ENCODE measurements at regions not wholly inside any gene's neighbourhood (a gene's known extent, or its start where the extent isn't known, plus 50 kb on each side); places are given as distances from the start of the nearest gene placed in this dataset.
"Not testable (repeated sequence)": the region's sequence is repeated elsewhere in the genome, so short reads cannot be mapped to it uniquely, and the experiment has no call there.

- DNase-seq (ENCODE audit: low read depth), result no peak
Observed at GRCh38 chr4:31482691-31483090, 762.5 kb downstream of the PCDH7 start.

- not testable (repeated sequence) for DNase-seq (ENCODE audit: low read depth)
Observed at GRCh38 chr4:31499216-31499615, 779.0 kb downstream of the PCDH7 start.

DNA sequence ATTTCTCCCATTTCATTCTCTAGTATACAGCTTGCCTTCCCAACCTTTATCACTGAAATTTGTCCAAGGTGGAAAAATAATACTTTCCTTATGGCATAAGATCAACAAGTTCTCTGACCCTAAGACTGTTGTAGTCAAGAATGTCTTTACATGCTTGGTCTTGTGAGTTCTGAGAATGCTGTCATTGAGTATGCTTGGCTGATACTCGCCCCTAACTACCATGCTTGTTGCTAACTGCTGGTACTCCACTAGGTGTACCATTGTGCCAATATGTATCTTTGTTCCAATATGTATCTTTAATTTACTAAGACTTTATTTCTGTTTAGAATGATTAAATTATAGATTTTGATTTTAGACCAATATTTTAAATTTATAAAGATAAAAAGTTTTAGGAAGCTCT lies 796.4 kb downstream of the PCDH7 start:
- DNase-seq (ENCODE audit: low read depth), result no peak

DNA sequence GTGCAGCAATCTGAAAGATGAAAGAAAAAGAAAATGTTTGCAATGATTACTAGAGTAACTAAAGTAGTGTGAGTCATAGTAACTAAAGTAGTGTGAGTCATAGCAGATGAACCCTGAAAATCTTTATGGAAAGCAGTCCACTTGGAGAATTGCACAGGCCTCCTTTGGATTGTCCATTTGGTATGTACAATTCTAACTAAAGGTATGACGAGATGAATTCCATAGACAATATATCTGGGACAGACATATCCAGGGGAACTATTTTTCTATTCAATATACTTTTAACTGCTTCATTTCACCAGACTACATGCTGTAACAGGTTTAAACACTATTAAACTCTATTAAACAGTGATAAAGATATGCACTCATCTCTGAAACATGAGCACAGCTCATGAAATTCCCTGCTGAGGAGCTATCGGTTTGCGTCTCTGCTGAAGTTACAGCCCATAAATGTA lies 798.7 kb downstream of the PCDH7 start:
- DNase-seq (ENCODE audit: low read depth), result peak; percentile 78

- DNase-seq (ENCODE audit: low read depth), result no peak
Observed at GRCh38 chr4:31530555-31530954, 810.4 kb downstream of the PCDH7 start.

- no peak for DNase-seq (ENCODE audit: low read depth)
Observed at GRCh38 chr4:31538877-31539276, 818.7 kb downstream of the PCDH7 start.

DNA sequence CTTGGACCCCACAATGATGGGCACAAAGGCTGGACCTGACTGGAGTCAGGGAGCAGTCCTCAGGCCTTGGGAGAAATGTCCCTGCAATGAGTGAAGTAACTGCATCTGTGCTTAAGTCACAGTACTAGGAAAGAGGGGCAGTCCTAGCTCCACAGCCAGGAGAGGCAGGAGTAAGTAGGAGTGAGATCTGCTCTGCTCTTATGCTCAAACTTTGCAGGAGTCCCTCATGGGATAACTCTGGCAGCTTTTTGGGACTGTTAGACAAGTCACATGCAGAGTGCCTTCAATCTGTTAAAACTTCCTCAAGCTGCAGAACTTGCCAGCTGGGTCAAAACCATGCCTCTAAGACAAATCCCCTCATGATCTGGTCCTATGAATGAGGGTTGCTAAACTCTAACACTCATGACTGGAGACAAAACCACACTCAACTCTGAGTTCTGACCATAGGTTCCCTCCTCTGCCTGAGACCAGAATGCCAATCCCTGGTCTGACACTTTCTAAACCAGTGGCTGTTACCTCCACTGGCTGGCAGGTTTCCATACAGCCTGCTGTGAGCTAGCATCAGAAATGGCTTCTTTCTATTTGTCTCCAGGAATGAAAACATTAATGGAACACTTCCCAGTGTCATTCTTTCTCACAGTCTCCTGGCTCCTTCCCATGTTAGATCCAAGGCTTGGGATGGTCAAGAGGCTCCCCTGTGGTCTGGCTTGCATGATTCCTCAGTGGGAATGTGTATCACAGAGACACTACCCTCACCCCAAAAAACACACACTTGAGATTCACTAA lies 819.3 kb downstream of the PCDH7 start:
- DNase-seq (ENCODE audit: low read depth), result no peak

DNA sequence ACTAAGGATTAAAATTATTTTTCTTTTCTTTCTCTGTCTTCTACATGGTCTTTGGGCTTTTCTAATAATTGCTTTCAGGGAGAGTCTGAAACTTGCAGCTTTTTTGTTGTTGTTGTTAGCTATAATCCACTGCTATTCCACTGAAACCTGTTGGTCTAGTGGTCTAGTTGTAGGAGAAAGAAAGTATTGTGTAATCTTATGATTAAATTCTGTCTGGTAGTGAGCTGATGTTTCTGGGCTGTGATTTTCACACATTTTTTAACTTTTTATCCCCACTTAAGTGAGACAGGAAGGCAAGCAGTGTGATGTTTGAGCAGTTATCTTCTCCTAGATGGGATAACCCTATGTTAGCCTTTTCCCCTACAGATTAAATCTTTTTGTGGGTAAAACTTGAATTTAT lies 825.2 kb downstream of the PCDH7 start:
- DNase-seq (ENCODE audit: low read depth), result no peak

- peak; percentile 46 for DNase-seq (ENCODE audit: low read depth)
Observed at GRCh38 chr4:31545755-31546154, 825.6 kb downstream of the PCDH7 start.

DNA sequence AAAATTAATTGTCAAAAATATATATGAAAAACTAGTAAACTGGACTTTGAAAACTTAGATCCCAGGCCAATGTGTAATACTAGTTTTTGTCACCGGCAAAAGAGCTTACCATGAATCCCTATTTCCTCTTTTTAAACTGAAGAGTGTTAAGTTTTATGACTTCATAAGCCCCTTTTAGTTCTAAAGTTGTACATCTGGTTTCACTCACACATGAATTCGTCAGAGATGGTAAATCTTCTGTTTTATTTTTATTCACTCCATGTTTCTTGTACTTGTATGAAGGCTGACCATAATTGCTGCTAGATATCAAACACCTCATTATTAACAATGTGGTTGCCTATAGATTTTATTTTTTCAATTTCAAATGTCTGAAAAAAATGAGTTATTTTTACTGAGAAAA lies 827.9 kb downstream of the PCDH7 start:
- DNase-seq (ENCODE audit: low read depth), result no peak

DNA sequence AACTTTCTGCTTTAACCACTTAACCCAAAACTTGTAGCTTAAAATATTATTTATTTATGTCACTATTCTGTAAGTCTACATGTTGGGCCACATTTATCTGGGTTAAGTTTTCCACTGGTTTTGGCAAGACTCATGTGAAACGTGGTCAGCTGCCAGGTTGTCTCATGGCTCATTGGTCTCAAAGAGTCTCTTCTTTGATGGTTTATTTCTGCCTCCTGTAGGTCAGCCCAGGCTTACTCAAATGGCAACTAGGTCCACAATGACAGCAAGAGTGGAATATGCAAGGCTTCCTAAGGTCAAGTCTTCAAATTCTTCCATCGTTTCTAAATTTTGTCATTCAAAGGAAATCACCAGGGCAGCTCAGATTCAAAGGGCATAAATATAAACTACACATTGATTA lies 828.7 kb downstream of the PCDH7 start:
- DNase-seq (ENCODE audit: low read depth), result no peak

DNA sequence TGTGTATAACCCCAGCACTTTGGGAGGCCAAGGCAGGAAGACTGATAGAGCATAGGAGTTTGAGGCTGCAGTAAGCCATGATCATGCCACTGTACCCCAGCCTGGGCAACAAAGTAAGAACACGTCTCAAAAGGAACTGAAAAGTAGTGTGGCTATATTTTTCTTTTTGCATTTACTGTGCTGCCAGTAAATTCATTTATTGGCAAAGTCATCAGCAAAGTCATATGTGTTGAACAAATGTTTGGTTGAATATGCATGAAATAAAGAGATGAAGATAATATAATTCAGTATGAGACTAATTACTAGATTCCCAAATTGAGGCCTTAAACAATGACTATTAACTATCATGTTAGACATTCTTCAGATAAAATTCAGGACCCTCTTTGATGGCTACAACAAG lies 829.1 kb downstream of the PCDH7 start:
- no peak for DNase-seq (ENCODE audit: low read depth)

- peak; percentile 74 for DNase-seq (ENCODE audit: low read depth)
Observed at GRCh38 chr4:31557437-31557836, 837.3 kb downstream of the PCDH7 start.

- no peak for DNase-seq (ENCODE audit: low read depth)
Observed at GRCh38 chr4:31573554-31573953, 853.4 kb downstream of the PCDH7 start.

DNA sequence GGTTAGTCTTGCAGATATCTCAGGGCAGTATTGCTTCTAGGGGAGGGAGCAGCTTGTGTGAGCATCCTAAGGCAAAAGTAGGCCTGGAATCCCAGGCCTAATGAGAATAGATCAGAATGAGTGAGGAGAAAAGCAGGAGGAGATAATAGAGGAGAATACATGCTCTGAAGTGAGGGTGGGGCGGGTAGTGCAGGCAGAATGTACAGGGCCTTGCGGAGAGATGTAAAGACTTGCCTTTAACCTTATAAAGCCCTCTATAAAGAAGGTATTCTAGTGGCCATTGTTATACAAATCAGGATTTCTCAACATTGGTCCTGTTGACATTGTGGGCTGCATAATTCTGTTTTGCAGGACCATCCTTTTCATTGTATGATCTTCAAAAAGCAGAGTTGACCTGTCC lies 855.3 kb downstream of the PCDH7 start:
- no peak for DNase-seq (ENCODE audit: low read depth)

GRCh38 chr4:31580843-31581242 lies 860.7 kb downstream of the PCDH7 start:
- DNase-seq (ENCODE audit: low read depth), result no peak

DNA sequence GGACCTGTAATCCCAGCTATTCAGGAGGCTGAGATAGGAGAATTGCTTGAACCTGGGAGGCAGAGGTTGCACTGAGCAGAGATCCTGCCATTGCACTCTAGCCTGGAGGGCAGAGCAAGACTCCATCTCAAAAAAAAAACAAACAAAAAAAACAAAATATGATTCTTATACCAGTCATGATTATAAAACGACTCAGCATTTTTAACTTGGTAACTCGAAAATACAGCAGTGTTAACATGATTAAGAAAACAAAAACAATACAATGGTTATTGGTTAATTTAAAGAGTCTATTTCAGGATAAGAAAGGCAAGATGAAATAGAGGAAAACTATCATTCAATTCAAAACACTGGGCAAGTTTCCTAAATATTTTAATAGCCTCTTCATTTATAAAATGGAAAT lies 865.3 kb downstream of the PCDH7 start:
- DNase-seq (ENCODE audit: low read depth), result no peak

GRCh38 chr4:31592293-31592692 lies 872.1 kb downstream of the PCDH7 start:
- peak; percentile 29 for DNase-seq (ENCODE audit: low read depth)

- no peak for DNase-seq (ENCODE audit: low read depth)
Observed at GRCh38 chr4:31595496-31595895, 875.3 kb downstream of the PCDH7 start.

DNA sequence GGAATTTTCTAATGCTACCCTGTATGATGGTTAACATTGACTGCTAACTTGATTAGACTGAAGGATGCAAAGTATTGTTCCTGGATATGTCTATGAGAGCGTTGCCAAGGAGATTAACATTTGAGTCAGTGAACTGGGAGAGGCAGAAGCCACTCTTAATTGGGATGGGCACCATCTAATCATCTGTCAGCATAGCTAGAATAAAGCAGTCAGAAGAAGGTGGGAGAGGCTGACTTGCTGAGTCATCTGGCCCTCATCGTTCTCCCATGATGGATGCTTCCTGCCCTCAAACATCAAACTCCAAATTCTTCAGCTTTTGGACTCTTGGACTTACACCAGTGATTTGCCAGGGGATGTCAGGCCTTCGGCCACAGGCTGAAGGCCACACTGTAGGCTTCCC lies 878.5 kb downstream of the PCDH7 start:
- DNase-seq (ENCODE audit: low read depth), result peak; percentile 3

- DNase-seq (ENCODE audit: low read depth), result no peak
Observed at GRCh38 chr4:31601793-31602192, 881.6 kb downstream of the PCDH7 start.

- peak; percentile 17 for DNase-seq (ENCODE audit: low read depth)
Observed at GRCh38 chr4:31613946-31614623, 893.9 kb downstream of the PCDH7 start.

- DNase-seq (ENCODE audit: low read depth), result no peak
Observed at GRCh38 chr4:31617667-31618066, 897.5 kb downstream of the PCDH7 start.

DNA sequence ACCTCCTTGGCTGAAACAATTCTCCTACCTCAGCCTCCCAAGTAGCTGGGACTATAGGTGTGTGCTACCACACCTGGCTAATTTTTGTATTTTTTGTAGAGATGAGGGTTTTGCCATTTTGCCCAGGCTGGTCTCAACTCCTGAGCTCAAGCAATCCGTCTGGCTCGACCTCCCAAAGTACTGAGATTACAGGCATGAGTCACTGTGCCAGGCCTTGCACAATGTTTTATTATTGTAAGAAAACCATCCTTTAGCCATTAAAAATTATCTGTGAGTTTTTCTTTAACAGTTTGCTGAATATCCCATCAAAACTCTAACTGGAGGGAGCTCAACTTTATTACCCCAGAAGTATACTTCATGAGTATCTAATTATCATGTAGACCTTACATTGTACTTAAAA lies 900.3 kb downstream of the PCDH7 start:
- peak; percentile 79 for DNase-seq (ENCODE audit: low read depth)
